ENCODE measurements at regions not wholly inside any gene's neighbourhood (a gene's known extent, or its start where the extent isn't known, plus 50 kb on each side); places are given as distances from the start of the nearest gene placed in this dataset.

- no peak for DNase-seq
Observed at GRCh38 chr5:91906494-91906893, 523.4 kb upstream of the ARRDC3 start.

DNA sequence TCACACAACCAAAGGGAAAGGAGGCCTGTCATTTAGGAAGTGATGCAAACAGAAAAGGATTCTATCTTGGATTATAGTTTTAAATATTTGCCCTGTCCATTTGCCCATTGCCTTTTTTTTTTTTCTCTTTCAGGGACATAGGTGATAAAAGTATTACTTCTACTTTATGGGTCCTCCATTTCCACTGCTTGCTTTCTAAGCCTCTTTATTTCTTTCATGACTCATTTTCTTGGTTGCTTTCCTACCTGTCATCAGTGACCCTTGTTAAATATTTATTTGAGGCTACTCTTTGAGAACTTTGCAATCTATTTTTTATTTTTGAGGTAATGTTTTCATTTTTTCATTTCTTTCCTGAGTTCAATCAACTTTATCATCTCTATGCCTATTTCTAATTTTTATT is 522.9 kb upstream of the ARRDC3 start:
- no peak for DNase-seq

DNA sequence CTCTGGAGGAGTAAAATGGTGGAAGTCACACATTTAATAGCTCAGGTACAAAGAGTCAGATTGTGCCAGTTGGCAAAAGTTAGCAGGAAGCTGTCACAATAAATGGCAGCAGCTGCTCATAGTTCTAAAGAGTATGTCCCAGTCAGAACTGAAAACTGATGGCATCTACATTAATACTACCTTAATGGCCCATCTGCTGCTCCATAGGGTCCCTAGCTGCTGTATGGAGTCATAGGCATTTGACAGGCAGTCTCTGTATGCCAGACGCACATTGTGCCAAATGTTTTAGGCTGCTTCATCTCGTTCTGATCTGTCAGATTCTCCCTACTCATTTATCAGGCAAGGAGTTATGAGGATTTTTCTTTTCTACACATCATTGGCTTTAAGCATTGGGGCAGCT is 515.8 kb upstream of the ARRDC3 start:
- no peak for DNase-seq

DNA sequence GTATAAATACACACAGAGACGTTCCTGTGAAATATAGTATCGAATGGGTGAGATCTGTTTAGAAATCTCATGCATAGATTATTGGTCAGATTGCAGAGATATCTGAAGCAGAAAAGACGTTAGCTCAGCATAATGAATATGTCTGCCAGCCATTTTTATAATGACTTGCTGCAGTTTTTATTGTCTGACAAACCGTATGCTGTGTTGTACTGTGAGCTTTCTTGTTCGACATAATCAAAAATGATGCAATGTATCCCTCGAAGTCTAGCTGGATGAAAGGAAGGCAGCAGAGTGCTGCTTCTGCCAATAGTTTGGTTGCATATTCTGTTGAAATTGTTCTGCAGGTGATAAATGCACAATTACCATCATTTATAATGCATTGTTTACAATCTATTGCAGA is 514.9 kb upstream of the ARRDC3 start:
- DNase-seq: no peak

GRCh38 chr5:91888810-91889209 is 505.7 kb upstream of the ARRDC3 start:
- no peak for DNase-seq

DNA sequence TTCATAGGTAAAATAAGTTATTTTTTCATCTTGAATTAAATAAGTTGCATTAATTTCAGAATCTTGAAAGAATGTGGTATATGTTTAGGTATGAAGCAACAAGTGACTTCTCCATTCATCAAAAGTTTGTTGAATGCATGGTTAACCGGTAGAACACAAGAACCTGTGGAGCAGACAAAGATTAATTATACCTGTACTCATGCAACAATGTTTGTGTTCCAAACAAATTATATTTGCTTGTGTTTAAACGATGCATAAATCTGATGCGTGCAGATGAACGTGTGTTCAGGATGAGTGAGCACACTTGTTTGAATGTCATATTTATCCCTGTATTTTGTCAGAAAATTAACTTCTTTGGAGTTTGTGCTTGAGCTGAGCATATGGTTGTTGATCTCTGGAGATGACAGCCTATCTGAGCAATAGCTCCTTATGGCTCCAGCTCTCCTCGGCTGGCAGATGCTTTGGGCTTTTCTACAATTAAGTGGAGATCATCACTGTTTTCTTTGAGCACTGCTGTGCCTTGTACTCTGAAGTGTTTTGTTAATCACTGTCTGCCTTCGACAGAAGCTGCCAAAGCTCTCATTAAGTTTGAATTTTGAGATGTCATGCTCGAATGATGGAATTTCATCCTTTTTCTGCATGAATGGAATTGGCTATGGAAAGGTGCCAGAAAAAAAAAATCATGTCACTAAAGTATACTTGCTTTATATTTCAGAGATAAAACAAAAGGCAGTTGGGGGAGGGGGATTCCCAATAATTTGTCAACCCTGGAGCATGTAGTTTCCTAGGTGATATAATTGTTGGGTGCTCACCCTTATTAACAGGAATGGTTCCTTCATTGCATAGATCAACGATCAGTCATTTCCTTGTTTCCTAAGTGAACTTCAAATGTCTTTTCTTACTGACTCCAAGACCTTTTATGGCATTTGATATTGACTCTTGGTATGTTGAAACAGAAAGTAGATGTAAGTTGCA is 502.5 kb upstream of the ARRDC3 start:
- no peak for DNase-seq

DNA sequence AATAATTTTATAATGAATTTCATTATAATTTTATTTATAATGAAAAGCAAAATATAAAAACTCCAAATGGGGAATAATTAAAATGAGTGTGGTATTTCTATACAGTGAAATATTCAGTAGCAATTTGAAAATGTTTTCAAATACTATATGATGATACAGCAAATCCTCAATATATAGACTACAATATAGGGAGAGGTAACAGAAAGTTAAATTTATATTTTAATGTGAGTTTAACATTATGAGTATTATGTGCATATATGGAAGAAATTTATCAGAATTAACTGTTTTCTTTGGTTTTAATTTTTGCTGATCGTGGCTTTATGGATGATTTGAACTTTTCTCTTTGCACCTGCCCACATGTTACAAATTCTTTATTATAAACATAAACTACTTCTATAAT is 500.9 kb upstream of the ARRDC3 start:
- DNase-seq: no peak

GRCh38 chr5:91875196-91875779 is 492.2 kb upstream of the ARRDC3 start:
- no peak for DNase-seq

GRCh38 chr5:91867799-91868198 is 484.7 kb upstream of the ARRDC3 start:
- no peak for DNase-seq

DNA sequence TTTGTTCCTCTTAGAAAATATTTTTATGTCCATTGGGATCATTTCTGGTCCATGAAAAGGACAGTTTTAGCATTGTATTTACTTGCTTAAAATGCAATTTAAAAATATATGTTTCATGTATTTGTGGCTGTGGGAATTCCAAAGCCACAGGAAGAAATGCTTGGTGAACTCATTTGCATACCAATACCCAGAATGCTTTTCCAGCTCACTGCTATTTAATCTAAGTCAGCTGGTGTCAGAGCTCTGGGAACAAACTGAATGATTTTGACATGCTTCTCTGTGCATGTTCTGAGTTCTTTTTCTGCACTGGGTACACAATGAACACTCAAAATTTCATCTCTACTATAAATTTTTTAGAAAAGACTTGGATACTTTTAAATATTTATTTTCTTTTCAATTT is 482.8 kb upstream of the ARRDC3 start:
- DNase-seq: no peak

- peak; percentile 1 for DNase-seq
Observed at GRCh38 chr5:91864962-91865361, 481.8 kb upstream of the ARRDC3 start.

- DNase-seq: no peak
Observed at GRCh38 chr5:91851670-91852069, 468.6 kb upstream of the ARRDC3 start.

DNA sequence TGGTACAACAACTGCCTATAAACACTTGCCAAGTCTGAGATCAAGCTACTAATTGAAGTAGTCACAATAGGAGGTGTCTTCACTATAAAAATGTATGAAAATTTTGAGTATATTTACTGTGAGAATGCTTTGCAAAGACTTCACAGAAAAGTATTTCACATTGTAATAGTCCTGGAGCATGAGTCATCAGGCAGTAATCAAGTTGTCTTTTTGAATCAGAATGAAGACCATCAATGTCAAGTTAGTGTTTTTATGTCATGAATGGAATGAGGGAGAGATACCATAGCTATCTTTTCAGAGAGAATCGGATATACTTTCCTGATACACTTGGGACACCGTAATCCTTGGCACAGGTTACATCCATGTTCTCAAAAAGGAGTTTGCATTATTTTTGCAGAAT is 466.9 kb upstream of the ARRDC3 start:
- DNase-seq: no peak

DNA sequence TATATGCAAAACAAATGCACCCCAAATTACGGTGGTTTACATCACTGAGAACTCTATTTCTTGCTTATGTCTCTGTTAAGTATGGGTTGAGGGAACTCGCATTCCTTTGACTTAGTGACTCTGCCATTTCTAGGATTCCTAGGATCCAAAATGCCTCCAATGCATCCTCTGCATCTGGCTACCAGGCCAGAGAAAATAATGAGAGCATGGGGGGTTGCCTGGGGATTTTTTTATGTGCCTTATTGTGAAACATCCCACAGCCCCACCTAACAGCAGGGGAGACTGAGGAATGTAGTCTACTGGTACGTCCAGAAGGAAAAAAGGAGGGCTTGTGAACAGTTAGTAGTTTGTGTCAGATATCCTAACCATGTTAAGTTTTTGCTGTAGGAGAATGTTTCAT is 466.0 kb upstream of the ARRDC3 start:
- no peak for DNase-seq

DNA sequence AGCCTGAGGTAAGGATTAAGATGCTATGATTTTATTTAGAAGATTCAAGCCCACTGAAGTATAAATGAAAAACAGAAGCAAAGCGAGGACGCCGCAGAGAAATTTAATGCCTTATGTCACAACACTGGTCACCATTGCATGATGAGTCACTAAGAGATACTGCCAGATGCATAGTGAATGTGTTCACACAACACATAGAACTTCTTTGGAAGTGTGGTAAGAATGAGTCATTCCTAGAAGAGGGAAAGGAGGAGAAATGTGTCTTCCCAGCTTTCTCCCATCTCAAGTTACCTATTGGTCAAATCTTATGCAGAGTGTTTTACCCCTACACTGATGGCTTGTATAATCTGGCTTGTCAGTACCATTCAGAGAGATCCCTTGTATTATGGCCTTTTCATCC is 465.3 kb upstream of the ARRDC3 start:
- no peak for DNase-seq

DNA sequence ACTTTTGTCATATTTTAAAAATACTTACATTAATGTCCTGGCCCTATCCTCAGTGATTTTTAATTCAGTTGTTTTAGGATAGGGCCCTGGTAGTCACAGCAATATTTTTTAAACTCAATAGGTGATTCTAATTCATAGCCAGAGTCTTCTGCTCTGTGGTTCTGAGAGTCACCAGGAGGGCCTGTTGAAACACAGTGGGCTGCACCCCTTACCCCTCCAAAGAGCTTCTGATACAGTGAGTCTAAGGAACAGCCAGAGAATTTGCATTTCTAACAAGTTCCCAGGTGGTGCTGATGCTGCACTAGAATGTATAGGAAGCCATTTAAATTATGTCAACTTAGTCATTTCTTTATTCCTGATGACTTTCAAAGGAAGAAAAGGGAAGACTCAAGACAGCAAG is 458.3 kb upstream of the ARRDC3 start:
- no peak for DNase-seq

GRCh38 chr5:91840412-91840811 is 457.3 kb upstream of the ARRDC3 start:
- no peak for DNase-seq

DNA sequence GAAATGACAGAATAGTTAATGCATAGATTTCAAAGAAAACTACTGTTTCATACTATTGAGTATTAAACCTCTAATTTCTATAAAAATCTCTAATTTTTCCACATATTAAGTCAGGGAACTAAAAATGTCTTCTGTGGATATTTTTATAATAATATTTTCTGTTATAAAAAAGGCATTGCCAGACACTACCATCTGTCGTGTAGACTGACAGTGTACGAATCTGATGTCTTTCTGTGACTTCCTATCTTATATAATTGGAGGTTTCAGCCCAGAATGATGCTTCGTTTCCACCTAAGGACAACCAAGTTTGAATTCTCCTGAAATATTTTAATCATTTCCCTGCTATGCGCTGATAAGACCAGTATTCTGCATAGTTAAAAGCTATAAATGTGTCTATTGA is 456.6 kb upstream of the ARRDC3 start:
- no peak for DNase-seq

DNA sequence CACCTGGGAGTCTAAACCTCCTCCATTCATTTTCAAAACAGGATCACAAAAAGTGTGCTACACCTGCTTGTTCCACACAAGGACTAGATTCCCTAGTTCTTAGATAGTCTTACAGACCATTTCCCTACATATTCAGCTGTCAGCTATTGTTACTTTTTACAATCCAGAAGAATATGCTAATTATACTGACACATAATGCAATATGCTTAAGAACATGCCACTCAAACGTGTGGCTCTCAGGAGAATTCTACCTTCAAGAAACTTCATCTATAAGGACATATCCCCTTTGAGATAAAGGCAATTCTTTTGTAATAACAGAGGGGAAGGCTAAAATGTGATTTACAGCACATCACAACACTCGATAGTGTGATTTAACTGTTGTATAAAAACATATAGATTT is 456.1 kb upstream of the ARRDC3 start:
- DNase-seq: no peak

DNA sequence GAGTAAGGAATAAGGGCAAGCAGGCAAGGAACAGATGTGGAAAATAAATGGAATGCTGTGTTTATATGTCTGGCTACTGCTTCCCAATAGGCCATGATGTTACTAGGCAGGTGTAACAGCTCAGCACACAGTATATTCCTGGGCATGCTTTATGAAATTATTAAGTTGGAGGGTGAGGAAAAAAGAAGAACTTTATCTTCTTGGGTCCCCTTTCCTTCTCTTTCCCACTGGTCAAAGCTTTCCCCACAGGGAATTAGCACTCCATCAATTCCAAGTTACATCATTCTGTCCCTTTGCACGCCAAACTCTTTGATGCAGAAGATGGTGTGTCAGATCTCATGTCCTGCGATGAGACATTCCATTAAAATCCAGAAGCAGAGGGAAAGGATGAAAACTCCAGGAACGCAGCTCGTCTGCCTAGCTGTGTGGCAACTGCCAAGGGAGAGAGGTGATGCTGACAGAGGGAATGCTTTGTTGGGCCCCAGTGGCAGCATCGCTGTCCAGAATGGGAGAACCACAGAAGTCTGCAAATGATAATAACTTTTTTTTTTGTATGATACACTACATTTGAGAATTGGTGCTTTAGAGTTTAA is 447.3 kb upstream of the ARRDC3 start:
- DNase-seq: no peak

- DNase-seq: no peak
Observed at GRCh38 chr5:91825618-91826017, 442.5 kb upstream of the ARRDC3 start.

DNA sequence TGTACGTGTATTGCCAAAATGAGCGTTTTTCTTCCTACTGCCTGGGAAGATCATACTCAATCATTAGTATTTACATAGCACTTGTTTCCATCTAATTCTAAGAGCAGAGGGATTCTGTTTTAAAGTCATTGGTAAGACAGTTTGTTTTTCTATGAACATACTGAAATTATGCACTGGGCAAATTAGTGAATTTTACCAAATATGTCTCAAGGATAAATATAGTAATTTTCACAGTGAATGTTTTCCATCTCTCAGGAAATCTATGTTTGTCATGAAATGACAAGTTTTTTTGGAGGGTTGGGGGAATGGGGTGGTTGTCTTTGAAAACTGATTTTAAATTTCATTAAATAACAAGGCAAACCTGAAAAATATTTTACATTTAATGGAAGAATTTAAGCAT is 441.3 kb upstream of the ARRDC3 start:
- no peak for DNase-seq

DNA sequence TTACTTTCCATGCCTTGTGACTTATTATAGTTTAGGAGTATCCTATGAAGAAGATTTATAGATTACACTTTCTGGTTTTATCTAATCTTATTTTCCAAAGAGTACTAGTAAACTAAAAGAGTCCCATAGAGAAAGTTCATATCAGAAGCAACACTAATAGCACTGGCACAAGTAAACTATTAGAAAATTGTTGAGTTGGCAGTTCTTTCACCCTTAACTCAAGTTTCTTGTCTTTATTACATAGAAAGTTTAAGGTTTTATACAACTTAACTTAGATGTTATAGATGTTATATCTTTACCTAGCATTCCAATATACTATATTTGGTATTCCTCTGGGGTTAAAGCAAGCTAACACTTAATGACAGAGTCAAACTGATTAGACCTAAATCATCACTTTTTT is 437.8 kb upstream of the ARRDC3 start:
- no peak for DNase-seq

GRCh38 chr5:91816681-91817080 is 433.6 kb upstream of the ARRDC3 start:
- no peak for DNase-seq
